Activated naive CD4-positive, alpha-beta T cell treated with anti-CD3 and anti-CD28 coated beads for 36 hours (primary cell): ENCODE measurements at regions not wholly inside any gene's neighbourhood (a gene's known extent, or its start where the extent isn't known, plus 50 kb on each side); places are given as distances from the start of the nearest gene placed in this dataset.

ENCODE experiments used
- CTCF ChIA-PET: fragments of 350-600 bp; sonication (Branson Sonifier 250); formaldehyde crosslinking; loops from one replicate; lab custom pipeline; 2021; ENCODE audit warnings: antibody characterized with exemption; lab: Charles Lee
- DNase-seq: peaks from one replicate; pipeline ENCODE4 v3.0.0-alpha.2; 2020
- H3K27ac Mint-ChIP-seq: one replicate; pipeline ENCODE4 v1.8.0; 2021; ENCODE audit warnings: mild to moderate bottlenecking, mixed read lengths
- H3K27me3 Mint-ChIP-seq: one replicate; pipeline ENCODE4 v1.8.0; 2021; ENCODE audit warnings: low read depth, mixed read lengths
- H3K36me3 Mint-ChIP-seq: one replicate; pipeline ENCODE4 v1.8.0; 2021; ENCODE audit warnings: low read depth, mixed read lengths
- H3K4me1 Mint-ChIP-seq: one replicate; pipeline ENCODE4 v1.8.0; 2021; ENCODE audit warnings: low read depth, mixed read lengths
- H3K4me3 Mint-ChIP-seq: one replicate; pipeline ENCODE4 v1.8.0; 2021; ENCODE audit warnings: mild to moderate bottlenecking, moderate library complexity, mixed read lengths
- H3K9me3 Mint-ChIP-seq: one replicate; pipeline ENCODE4 v1.8.0; 2021; ENCODE audit warnings: mixed read lengths
- intact Hi-C: fragments of 100-400 bp; cut with micrococcal nuclease; formaldehyde crosslinking; loops from one replicate; pipeline ENCODE4 v1.15.1; 2023

GRCh38 chr2:151037434-151037833 is 224.2 kb downstream of the RBM43 start:
- Mint-ChIP-seq H3K4me1 (no peaks in the 10 kb centered on the region), H3K4me3 (no peak overlapping the region), H3K27me3 (peaks cover 9% of the 10 kb centered on the region), H3K27ac (no peak overlapping the region), H3K9me3 (no peaks in the 10 kb centered on the region), H3K36me3 (no peaks in the 10 kb centered on the region)
- CTCF ChIA-PET = interaction anchor here (0.7 kb wide), 1 partner anchor 14 kb away, joined by 3 read pairs; no protein-coding TSS in a partner anchor
- DNase-seq = no peak
- intact Hi-C loops = no loop called here

GRCh38 chr2:151033271-151034248 is 228.1 kb downstream of the RBM43 start:
- Mint-ChIP-seq H3K4me3 (no peak overlapping the region), H3K4me1 (peaks cover 10% of the 10 kb centered on the region), H3K36me3 (no peaks in the 10 kb centered on the region), H3K27me3 (peaks cover 8% of the 10 kb centered on the region), H3K27ac (no peak overlapping the region), H3K9me3 (no peaks in the 10 kb centered on the region)
- CTCF ChIA-PET = interaction anchor here (1.1 to 1.4 kb wide), 3 partner anchors 18 to 1436 kb away, joined by 3 to 5 read pairs (median 5); no protein-coding TSS in a partner anchor
- no peak for DNase-seq
- intact Hi-C loops = no loop called here

GRCh38 chr2:151032741-151033191 is 228.9 kb downstream of the RBM43 start:
- Mint-ChIP-seq H3K4me1 (peaks cover 10% of the 10 kb centered on the region), H3K36me3 (no peaks in the 10 kb centered on the region), H3K27me3 (peaks cover 8% of the 10 kb centered on the region), H3K9me3 (no peaks in the 10 kb centered on the region), H3K4me3 (no peak overlapping the region), H3K27ac (no peak overlapping the region)
- intact Hi-C loops = no loop called here
- DNase-seq = no peak
- CTCF ChIA-PET = interaction anchor here (1.1 to 1.4 kb wide), 2 partner anchors 206 to 1435 kb away, joined by 3 to 5 read pairs; no protein-coding TSS in a partner anchor

GRCh38 chr2:151030663-151031230 is 230.9 kb downstream of the RBM43 start:
- no peaks in the 10 kb centered on the region for H3K36me3 Mint-ChIP-seq
- no peaks in the 10 kb centered on the region for H3K9me3 Mint-ChIP-seq
- peaks cover 10% of the 10 kb centered on the region for H3K4me1 Mint-ChIP-seq
- intact Hi-C loops = no loop called here
- H3K4me3 Mint-ChIP-seq = no peak overlapping the region
- no peak overlapping the region for H3K27ac Mint-ChIP-seq
- DNase-seq = no peak
- CTCF ChIA-PET = interaction anchor here (1.7 kb wide), 1 partner anchor 20 kb away, joined by 7 read pairs; no protein-coding TSS in a partner anchor
- peaks cover 8% of the 10 kb centered on the region for H3K27me3 Mint-ChIP-seq

- no peaks in the 10 kb centered on the region for H3K9me3 Mint-ChIP-seq
- peaks cover 10% of the 10 kb centered on the region for H3K4me1 Mint-ChIP-seq
- no peak overlapping the region for H3K4me3 Mint-ChIP-seq
- H3K27ac Mint-ChIP-seq = no peak overlapping the region
- no peaks in the 10 kb centered on the region for H3K36me3 Mint-ChIP-seq
- peaks cover 4% of the 10 kb centered on the region for H3K27me3 Mint-ChIP-seq
- DNase-seq = no peak
- CTCF ChIA-PET = no interaction called here
- intact Hi-C loops = no loop called here
Observed at GRCh38 chr2:151029406-151030157, 232.1 kb downstream of the RBM43 start.

GRCh38 chr2:151028691-151029176 is 232.9 kb downstream of the RBM43 start:
- no peak for DNase-seq
- Mint-ChIP-seq H3K36me3 (no peaks in the 10 kb centered on the region), H3K27me3 (peaks cover 5% of the 10 kb centered on the region), H3K27ac (no peak overlapping the region), H3K9me3 (no peaks in the 10 kb centered on the region), H3K4me1 (peaks cover 10% of the 10 kb centered on the region), H3K4me3 (no peak overlapping the region)
- intact Hi-C loops = no loop called here
- CTCF ChIA-PET = interaction anchor here (0.7 kb wide), 1 partner anchor 1058 kb away, joined by 4 read pairs; no protein-coding TSS in a partner anchor

GRCh38 chr2:151027151-151027550 is 234.5 kb downstream of the RBM43 start:
- peaks cover 14% of the 10 kb centered on the region for H3K27me3 Mint-ChIP-seq
- no peak overlapping the region for H3K27ac Mint-ChIP-seq
- CTCF ChIA-PET = no interaction called here
- no peaks in the 10 kb centered on the region for H3K9me3 Mint-ChIP-seq
- intact Hi-C loops = no loop called here
- no peak overlapping the region for H3K4me3 Mint-ChIP-seq
- no peak for DNase-seq
- H3K36me3 Mint-ChIP-seq = no peaks in the 10 kb centered on the region
- peaks cover 10% of the 10 kb centered on the region for H3K4me1 Mint-ChIP-seq

- CTCF ChIA-PET = interaction anchor here (0.8 kb wide), 1 partner anchor 25 kb away, joined by 3 read pairs; no protein-coding TSS in a partner anchor
- H3K9me3 Mint-ChIP-seq = no peaks in the 10 kb centered on the region
- no peak overlapping the region for H3K4me3 Mint-ChIP-seq
- H3K36me3 Mint-ChIP-seq = no peaks in the 10 kb centered on the region
- intact Hi-C loops = no loop called here
- no peak overlapping the region for H3K27ac Mint-ChIP-seq
- no peak for DNase-seq
- H3K27me3 Mint-ChIP-seq = peaks cover 12% of the 10 kb centered on the region
- H3K4me1 Mint-ChIP-seq = peaks cover 5% of the 10 kb centered on the region
Observed at GRCh38 chr2:151025816-151026215, 235.8 kb downstream of the RBM43 start.

GRCh38 chr2:151024696-151025251 is 236.9 kb downstream of the RBM43 start:
- intact Hi-C loops = no loop called here
- CTCF ChIA-PET = no interaction called here
- Mint-ChIP-seq H3K4me3 (no peak overlapping the region), H3K27me3 (peaks cover 18% of the 10 kb centered on the region), H3K4me1 (peaks cover 3% of the 10 kb centered on the region), H3K36me3 (no peaks in the 10 kb centered on the region), H3K27ac (no peak overlapping the region), H3K9me3 (no peaks in the 10 kb centered on the region)
- no peak for DNase-seq

- Mint-ChIP-seq H3K4me3 (no peak overlapping the region), H3K4me1 (no peaks in the 10 kb centered on the region), H3K36me3 (no peaks in the 10 kb centered on the region), H3K27ac (no peak overlapping the region), H3K9me3 (peaks cover 4% of the 10 kb centered on the region), H3K27me3 (peaks cover 19% of the 10 kb centered on the region)
- intact Hi-C loops = no loop called here
- CTCF ChIA-PET = no interaction called here
- no peak for DNase-seq
Observed at GRCh38 chr2:151021747-151022452, 239.8 kb downstream of the RBM43 start.

- Mint-ChIP-seq H3K9me3 (peaks cover 4% of the 10 kb centered on the region), H3K4me3 (no peak overlapping the region), H3K27ac (no peak overlapping the region), H3K27me3 (peaks cover 19% of the 10 kb centered on the region), H3K4me1 (no peaks in the 10 kb centered on the region), H3K36me3 (no peaks in the 10 kb centered on the region)
- CTCF ChIA-PET = no interaction called here
- no peak for DNase-seq
- intact Hi-C loops = no loop called here
Observed at GRCh38 chr2:151020411-151020810, 241.3 kb downstream of the RBM43 start.
